GM12864 (cell line): ENCODE measurements at regions not wholly inside any gene's neighbourhood (a gene's known extent, or its start where the extent isn't known, plus 50 kb on each side); places are given as distances from the start of the nearest gene placed in this dataset.

Source experiments
- DNase-seq: peaks from one replicate; pipeline ENCODE4 v3.0.0-alpha.2; 2011; ENCODE audit warnings: low read depth
- H3K4me3 ChIP-seq: 2 replicates; pipeline ENCODE4 v1.5.1; 2011; ENCODE audit warnings: mild to moderate bottlenecking, low read depth, low read length, control low read depth
- CTCF ChIP-seq: IDR thresholded peaks from 2 replicates; pipeline ENCODE4 v1.5.1; 2011; ENCODE audit warnings: low read depth, mild to moderate bottlenecking, moderate library complexity, low read length, control low read depth, inconsistent platforms; ENCODE audit errors: missing control alignments

GRCh38 chr3:115340586-115340985 lies 193.5 kb upstream of the ZBTB20 start:
- no peak overlapping the region for H3K4me3 ChIP-seq
- no peak for TF ChIP-seq CTCF
- DNase-seq = no peak

GRCh38 chr3:115341208-115341607 lies 194.1 kb upstream of the ZBTB20 start:
- H3K4me3 ChIP-seq = no peak overlapping the region
- no peak for TF ChIP-seq CTCF

GRCh38 chr3:115347737-115348136 lies 200.6 kb upstream of the ZBTB20 start:
- H3K4me3 ChIP-seq = no peak overlapping the region
- TF ChIP-seq CTCF = no peak
- DNase-seq = no peak

More at GRCh38 chr3:115341208-115341607, 194.1 kb upstream of the ZBTB20 start:
- DNase-seq = no peak

GRCh38 chr3:115348412-115348811 lies 201.3 kb upstream of the ZBTB20 start:
- no peak for TF ChIP-seq CTCF

GRCh38 chr3:115348951-115349745 lies 202.1 kb upstream of the ZBTB20 start:
- no peak overlapping the region for H3K4me3 ChIP-seq
- no peak for DNase-seq
- no peak for TF ChIP-seq CTCF

More at GRCh38 chr3:115348412-115348811, 201.3 kb upstream of the ZBTB20 start:
- H3K4me3 ChIP-seq = no peak overlapping the region
- DNase-seq = no peak

GRCh38 chr3:115350606-115351005 lies 203.5 kb upstream of the ZBTB20 start:
- no peak for TF ChIP-seq CTCF
- no peak overlapping the region for H3K4me3 ChIP-seq
- DNase-seq = no peak

- TF ChIP-seq CTCF = no peak
- no peak for DNase-seq
- H3K4me3 ChIP-seq = no peak overlapping the region
Measured at GRCh38 chr3:115351193-115351592, 204.1 kb upstream of the ZBTB20 start.
